ENCODE measurements at regions not wholly inside any gene's neighbourhood (a gene's known extent, or its start where the extent isn't known, plus 50 kb on each side); places are given as distances from the start of the nearest gene placed in this dataset.
"Not testable (repeated sequence)": the region's sequence is repeated elsewhere in the genome, so short reads cannot be mapped to it uniquely, and the experiment has no call there.

DNA sequence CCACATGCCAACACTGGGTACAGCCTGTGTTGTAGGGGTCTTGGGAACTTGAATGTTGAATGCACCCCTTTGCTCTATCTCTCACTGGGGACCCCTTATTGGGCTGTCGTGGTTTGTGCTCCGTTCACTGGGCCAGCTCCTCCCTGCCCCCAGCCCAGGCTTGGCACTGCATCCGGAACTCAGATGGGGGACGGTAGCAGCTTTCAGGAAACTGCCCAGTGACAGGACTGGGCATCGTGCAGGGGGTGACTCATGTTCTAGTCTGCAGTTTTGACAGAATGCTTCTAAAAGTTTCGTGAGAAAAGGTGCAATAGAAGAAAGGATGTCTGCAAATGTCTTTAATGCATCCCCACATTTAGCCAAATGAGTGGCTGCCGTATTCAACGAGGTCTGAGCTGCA is 162.0 kb downstream of the TRIM43 start:
- TF ChIP-seq, protein P1, sequence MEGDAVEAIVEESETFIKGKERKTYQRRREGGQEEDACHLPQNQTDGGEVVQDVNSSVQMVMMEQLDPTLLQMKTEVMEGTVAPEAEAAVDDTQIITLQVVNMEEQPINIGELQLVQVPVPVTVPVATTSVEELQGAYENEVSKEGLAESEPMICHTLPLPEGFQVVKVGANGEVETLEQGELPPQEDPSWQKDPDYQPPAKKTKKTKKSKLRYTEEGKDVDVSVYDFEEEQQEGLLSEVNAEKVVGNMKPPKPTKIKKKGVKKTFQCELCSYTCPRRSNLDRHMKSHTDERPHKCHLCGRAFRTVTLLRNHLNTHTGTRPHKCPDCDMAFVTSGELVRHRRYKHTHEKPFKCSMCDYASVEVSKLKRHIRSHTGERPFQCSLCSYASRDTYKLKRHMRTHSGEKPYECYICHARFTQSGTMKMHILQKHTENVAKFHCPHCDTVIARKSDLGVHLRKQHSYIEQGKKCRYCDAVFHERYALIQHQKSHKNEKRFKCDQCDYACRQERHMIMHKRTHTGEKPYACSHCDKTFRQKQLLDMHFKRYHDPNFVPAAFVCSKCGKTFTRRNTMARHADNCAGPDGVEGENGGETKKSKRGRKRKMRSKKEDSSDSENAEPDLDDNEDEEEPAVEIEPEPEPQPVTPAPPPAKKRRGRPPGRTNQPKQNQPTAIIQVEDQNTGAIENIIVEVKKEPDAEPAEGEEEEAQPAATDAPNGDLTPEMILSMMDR (conservative IDR thresholded peaks at IDR 0.05; ENCODE audit: low read depth, low read length) = not testable (repeated sequence)
- not testable (repeated sequence) for TF ChIP-seq EZH2 (IDR thresholded peaks at IDR 0.05; ENCODE audit: borderline replicate concordance, low read depth, low read length, poor library complexity, severe bottlenecking)

Measured in A673 (cell line).